Vagina (tissue), 2 donors: ENCODE measurements at regions not wholly inside any gene's neighbourhood (a gene's known extent, or its start where the extent isn't known, plus 50 kb on each side); places are given as distances from the start of the nearest gene placed in this dataset.

Experiments
- DNase-seq, 2 donors: peaks; one replicate each; pipeline ENCODE4 v3.0.0-alpha.2; 2017; ENCODE audit errors: extremely low spot score in 2 of 2
- H3K27ac ChIP-seq: fragments of 200-600 bp; sonication (generic); one replicate; pipeline ENCODE4 v1.5.1; 2019
- H3K27me3 ChIP-seq: fragments of 200-600 bp; sonication (generic); one replicate; pipeline ENCODE4 v1.5.1; 2019
- H3K36me3 ChIP-seq, 2 donors: fragments of 200-600 bp; sonication (generic); one replicate each; pipeline ENCODE4 v1.5.1; 2017 to 2019
- H3K4me1 ChIP-seq: fragments of 200-600 bp; sonication (generic); one replicate; pipeline ENCODE4 v1.5.1; 2019
- H3K4me3 ChIP-seq, 2 donors: fragments of 200-600 bp; sonication (generic); 1 replicate in 1 of 2; 2 replicates in 1 of 2; pipeline ENCODE4 v1.5.1; 2016 to 2019
- H3K9me3 ChIP-seq: fragments of 200-600 bp; sonication (generic); one replicate; pipeline ENCODE4 v1.5.1; 2019
- CTCF ChIP-seq, 3 experiments: fragments of 450-650 bp in 2 of 3; fragments of 200-600 bp in 1 of 3; sonication (generic) in 1 of 3; IDR thresholded peaks; one replicate each; pipeline ENCODE4 v1.5.1; 2017 to 2019; ENCODE audit warnings: antibody characterized with exemption in 3 of 3, mild to moderate bottlenecking in 2 of 3, moderate library complexity in 2 of 3
- POLR2A ChIP-seq, 2 donors: fragments of 450-650 bp; IDR thresholded peaks; one replicate each; pipeline ENCODE4 v1.6.1; 2017; ENCODE audit warnings: antibody characterized with exemption in 2 of 2, mild to moderate bottlenecking in 2 of 2, moderate library complexity in 2 of 2
- POLR2AphosphoS5 ChIP-seq, 2 donors: sonication (generic); formaldehyde crosslinking; IDR thresholded peaks; one replicate each; pipeline ENCODE4 v1.9.0; 2017; ENCODE audit warnings: antibody characterized with exemption in 2 of 2, mild to moderate bottlenecking in 2 of 2, low read depth in 1 of 2; ENCODE audit not compliant: insufficient read depth in 1 of 2
- intact Hi-C: fragments of 100-400 bp; cut with DNase I; formaldehyde crosslinking; loops from one replicate; pipeline ENCODE4 v1.15.1; 2023

GRCh38 chr7:123293710-123294109 lies 93.9 kb upstream of the SLC13A1 start:
- intact Hi-C loops = no loop called here
- DNase-seq = no peak
- Histone ChIP-seq H3K9me3 (no peaks in the 10 kb centered on the region), H3K27ac (no peak overlapping the region), H3K27me3 (no peaks in the 10 kb centered on the region), H3K36me3 (no peaks in the 10 kb centered on the region), H3K4me3 (no peak overlapping the region), H3K4me1 (no peaks in the 10 kb centered on the region)
- no peak for TF ChIP-seq POLR2A (IDR thresholded peaks at IDR 0.05)
- no peak for TF ChIP-seq CTCF (IDR thresholded peaks at IDR 0.05)
- no peak for TF ChIP-seq POLR2AphosphoS5 (IDR thresholded peaks at IDR 0.05; ENCODE audit: insufficient read depth in 1 of 2, low read depth in 1 of 2)

DNA sequence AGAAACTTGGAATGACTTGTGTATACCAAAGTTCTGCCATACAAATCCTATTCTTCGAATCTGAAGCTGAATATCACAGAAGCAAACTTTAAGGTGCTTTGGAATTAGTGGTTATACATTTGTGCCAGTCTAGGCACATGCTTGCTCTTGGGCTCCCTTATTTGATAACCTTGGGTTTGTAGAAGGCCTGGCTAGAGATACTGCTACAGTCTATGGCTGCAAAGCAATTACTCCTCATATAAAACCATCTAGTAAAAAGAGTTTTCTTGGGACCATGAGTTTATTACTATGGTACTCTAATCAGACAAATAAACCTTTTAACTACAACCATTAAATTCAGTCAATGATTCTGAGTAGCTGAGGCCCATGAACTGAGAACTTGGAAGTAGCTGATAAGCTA lies 92.5 kb upstream of the SLC13A1 start:
- TF ChIP-seq POLR2A (IDR thresholded peaks at IDR 0.05) = no peak
- no peak for TF ChIP-seq CTCF (IDR thresholded peaks at IDR 0.05)
- TF ChIP-seq POLR2AphosphoS5 (IDR thresholded peaks at IDR 0.05; ENCODE audit: insufficient read depth in 1 of 2, low read depth in 1 of 2) = no peak
- Histone ChIP-seq H3K4me3 (no peak overlapping the region), H3K27ac (no peak overlapping the region), H3K9me3 (no peaks in the 10 kb centered on the region), H3K4me1 (no peaks in the 10 kb centered on the region), H3K36me3 (no peaks in the 10 kb centered on the region), H3K27me3 (no peaks in the 10 kb centered on the region)
- no peak for DNase-seq
- intact Hi-C loops = no loop called here

DNA sequence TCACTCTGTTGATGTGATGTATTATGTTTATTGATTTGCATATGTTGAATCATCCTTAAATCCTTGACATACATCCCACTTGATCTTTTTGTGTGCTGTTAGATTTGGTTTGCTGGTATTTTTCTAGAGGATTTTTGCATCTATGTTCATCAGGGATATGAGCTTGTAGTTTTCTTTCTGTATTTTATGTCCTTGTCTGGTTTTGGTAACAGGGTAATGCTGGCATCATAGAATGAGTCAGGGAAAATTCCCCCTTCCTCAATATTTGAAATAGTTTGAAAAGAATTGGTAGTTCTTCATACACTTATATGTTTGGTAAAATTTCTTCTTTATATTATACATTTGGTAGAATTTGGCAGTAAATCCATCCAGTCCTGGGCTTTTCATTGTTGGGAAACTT lies 89.4 kb upstream of the SLC13A1 start:
- intact Hi-C loops = no loop called here

DNA sequence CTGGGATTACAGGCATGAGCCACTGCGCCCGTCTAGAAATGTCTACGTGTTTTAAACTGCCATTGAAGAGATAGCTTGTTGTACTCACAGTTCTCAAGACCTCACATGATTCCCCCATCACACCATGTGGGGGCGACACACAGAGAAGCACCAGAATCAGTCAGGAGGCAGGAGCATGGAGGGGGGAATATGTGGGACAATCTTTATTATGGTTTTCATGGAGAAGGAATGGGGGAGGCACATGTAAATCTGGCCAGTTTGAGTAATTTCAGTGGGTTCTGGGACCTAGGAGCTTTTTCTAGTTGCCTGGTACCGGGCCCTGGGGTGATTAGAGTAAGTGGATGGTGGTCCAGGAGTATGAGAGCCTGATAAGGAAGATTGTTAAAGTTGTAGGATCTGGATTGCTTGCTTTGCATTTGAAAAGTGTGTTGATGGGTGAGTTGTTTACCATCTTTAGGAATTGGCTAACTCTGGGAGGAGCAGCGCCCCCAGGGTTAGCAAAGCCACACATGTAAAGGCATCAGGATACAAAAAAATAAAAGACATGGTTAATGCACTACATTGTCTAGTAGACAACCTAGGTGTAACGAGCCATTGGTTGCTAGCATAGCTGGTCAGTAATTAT lies 85.4 kb upstream of the SLC13A1 start:
- H3K36me3 ChIP-seq = no peaks in the 10 kb centered on the region
- DNase-seq = no peak
- H3K4me1 ChIP-seq = no peaks in the 10 kb centered on the region
- no peak for TF ChIP-seq POLR2AphosphoS5 (IDR thresholded peaks at IDR 0.05; ENCODE audit: insufficient read depth in 1 of 2, low read depth in 1 of 2)
- TF ChIP-seq CTCF (IDR thresholded peaks at IDR 0.05) = no peak
- TF ChIP-seq POLR2A (IDR thresholded peaks at IDR 0.05) = no peak
- no peaks in the 10 kb centered on the region for H3K9me3 ChIP-seq
- H3K27me3 ChIP-seq = no peaks in the 10 kb centered on the region
- intact Hi-C loops = no loop called here
- no peak overlapping the region for H3K4me3 ChIP-seq
- H3K27ac ChIP-seq = no peak overlapping the region

More for the DNA sequence above, 89.4 kb upstream of the SLC13A1 start:
- no peak for DNase-seq
- H3K9me3 ChIP-seq = no peaks in the 10 kb centered on the region
- TF ChIP-seq CTCF (IDR thresholded peaks at IDR 0.05) (no peak), POLR2A (IDR thresholded peaks at IDR 0.05) (no peak), POLR2AphosphoS5 (IDR thresholded peaks at IDR 0.05; ENCODE audit: insufficient read depth in 1 of 2, low read depth in 1 of 2) (no peak)
- no peaks in the 10 kb centered on the region for H3K4me1 ChIP-seq
- H3K4me3 ChIP-seq = no peak overlapping the region
- H3K27ac ChIP-seq = no peak overlapping the region
- no peaks in the 10 kb centered on the region for H3K36me3 ChIP-seq
- H3K27me3 ChIP-seq = no peaks in the 10 kb centered on the region

- Histone ChIP-seq H3K4me1 (no peaks in the 10 kb centered on the region), H3K4me3 (no peak overlapping the region), H3K9me3 (no peaks in the 10 kb centered on the region), H3K27ac (no peak overlapping the region), H3K27me3 (no peaks in the 10 kb centered on the region), H3K36me3 (no peaks in the 10 kb centered on the region)
- intact Hi-C loops = no loop called here
- no peak for DNase-seq
- TF ChIP-seq POLR2AphosphoS5 (IDR thresholded peaks at IDR 0.05; ENCODE audit: insufficient read depth in 1 of 2, low read depth in 1 of 2) (no peak), POLR2A (IDR thresholded peaks at IDR 0.05) (no peak), CTCF (IDR thresholded peaks at IDR 0.05) (no peak)
Observed at GRCh38 chr7:123283373-123283772, 83.6 kb upstream of the SLC13A1 start.
